Fibroblast of peridontal ligament (primary cell): ENCODE measurements at regions not wholly inside any gene's neighbourhood (a gene's known extent, or its start where the extent isn't known, plus 50 kb on each side); places are given as distances from the start of the nearest gene placed in this dataset.
A peak's percentile ranks its signal among the peaks of the same experiment; 100 is the strongest.

Experiments
- DNase-seq: peaks from one replicate; pipeline ENCODE4 v3.0.0-alpha.2; 2010; ENCODE audit errors: extremely low read depth

DNA sequence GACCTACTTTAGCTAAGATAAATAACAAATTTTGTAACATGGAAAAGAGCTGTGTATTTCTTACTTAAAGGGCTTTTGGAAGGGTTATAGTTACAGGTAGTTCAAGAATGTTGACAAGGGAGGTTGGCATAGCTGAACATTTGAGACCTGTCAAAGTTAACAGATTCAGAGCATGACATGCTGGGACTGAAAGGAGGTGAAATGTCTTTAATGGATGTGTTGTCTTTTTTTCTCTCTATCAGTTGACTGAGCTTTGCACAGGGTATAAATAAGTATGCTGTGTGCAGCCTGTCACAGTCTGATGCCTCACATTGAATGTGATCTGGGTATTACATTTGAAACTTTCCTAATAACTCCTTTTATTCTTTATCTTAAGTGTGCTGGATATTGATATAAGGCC, 411.9 kb upstream of the ZP4 start:
- DNase-seq, result no peak

DNA sequence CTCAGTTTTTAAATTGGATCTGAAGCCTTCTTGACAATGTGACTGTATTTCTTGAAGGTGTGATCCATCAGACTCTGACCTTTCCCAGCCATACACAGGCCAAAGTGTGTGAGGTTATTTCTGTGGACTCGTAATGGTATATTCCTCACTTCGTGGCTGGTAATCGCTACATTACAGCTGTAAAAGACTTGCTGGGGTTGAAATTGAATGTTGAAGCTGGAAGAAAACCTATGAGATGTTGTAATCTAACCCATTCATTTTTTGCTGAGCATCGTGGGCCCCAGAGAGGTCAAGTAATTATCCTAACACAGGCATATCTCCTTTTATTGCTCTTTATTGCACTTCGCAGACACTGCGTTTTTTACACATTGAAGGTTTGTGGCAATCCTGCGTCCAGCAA, 405.6 kb upstream of the ZP4 start:
- no peak for DNase-seq

DNA sequence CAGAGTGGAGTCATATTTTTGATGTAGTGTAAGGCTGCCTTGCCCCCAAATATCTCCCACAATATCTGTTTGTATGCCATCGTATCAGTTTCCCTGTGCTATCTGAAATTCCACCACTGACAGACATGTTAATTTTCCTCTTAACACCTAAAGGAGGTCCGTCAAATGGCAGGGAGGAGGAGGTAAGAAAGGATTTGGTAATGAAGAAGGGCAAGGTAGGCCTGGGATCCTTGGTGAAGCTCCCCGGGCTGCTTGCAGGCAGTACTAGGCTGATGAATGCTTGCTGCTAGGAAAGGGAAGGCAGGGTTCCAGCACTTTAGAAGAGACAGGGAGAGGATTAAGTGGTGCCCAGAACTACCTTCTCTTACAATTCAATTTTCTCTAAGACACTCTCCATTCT, 402.4 kb upstream of the ZP4 start:
- DNase-seq, result no peak

DNA sequence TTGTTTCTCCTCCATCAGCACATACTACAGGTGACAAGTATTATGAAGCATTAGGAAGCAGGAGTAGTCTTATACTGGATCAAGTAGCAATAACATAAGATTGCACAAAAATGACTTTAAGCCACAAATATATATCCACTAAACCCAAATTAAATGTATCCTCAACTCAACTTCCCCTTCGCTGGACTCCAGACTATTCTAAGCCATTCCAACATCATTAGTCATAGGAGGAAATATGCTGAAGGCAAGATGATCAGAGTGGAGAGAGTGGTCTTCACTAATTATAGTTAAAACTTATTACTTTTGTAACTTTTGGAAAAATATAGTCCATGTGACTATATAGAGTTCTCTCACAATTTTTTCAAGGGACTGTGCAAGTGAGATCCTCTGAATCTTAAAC, 390.7 kb upstream of the ZP4 start:
- DNase-seq, result no peak

DNA sequence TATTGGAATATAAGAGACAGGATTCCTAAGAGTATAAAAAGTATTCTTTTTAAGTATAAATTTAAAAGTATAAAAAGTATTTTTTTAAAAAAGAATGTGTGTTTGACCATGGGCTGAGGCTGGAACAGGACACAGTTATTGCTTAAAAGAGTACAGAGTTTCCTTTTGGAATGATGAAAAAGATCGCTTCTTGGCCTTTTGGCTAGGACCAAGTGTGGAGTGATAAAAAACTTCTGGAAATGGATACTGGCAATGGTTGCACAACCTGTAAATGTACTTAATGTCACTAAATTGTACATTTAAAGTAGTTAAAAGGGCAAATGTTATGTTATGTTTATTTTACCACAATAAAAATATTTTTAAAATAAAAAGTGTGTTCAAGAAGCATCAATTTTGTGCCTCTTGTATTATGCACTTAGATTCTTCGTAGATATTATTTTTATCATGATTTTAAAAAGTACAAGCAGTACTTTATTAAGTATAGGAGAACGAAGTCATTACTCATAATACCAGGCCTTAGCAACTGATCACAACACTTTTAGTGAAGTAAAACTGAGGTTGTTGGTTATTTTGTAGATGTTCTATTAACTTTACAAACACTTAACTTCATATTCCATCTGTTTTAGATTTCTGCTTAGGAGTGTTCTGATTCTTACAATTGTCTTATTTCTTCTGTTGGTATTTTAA, 389.1 kb upstream of the ZP4 start:
- DNase-seq, result no peak

DNA sequence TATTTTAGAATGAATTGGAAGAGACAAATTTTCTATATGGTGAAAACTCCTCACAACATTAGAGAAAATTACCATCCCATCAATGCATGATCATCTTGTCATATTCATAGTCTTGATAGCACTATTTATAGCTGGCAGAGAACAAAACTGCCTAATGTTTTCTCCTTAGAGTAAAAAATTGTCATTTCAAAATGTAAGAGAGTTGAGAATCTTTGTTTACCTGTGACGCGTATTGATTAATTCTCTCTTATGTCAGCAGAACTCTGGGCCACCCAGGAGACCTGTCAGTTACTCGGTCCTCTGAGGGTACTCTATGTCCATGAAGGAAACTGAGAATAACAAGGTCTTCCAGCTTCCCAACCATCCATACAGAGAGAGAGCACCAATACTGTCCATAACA, 381.4 kb upstream of the ZP4 start:
- no peak for DNase-seq

DNA sequence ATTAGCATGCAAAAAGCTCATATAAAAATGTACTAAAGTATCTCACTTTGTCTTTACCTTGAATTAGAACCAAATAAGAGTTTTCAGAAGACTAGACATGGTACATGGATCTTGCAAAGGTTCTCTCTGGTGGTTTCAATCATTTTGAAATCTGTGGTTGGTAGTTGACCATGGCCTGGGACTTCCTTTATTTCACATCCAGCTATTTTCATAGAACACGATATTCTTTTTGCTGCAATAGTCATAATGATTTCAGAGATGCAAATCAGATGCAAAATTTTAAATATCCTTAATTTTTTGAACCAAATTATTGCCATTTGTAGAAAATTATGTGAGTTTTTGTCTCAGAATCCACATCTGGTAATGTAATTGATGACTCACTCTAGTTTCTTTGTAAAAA, 375.1 kb upstream of the ZP4 start:
- peak; percentile 4 for DNase-seq

DNA sequence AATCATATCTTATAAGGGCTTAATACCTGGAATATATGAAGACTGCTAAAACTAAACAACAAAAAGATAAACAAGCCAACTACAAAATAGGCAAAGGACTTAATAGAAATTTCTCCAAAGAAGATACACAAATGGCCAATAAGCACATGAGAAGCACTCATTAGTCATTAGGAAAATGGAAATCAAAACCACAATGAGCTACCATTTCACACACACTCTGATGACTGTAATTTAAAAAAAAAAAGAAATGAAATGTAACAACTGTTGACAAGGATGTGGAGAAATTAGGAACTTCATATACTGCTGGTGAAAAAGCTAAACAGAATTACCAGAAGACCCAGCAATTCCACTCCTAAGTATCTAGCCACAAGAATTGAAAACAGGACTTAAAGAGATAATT, 374.2 kb upstream of the ZP4 start:
- no peak for DNase-seq

DNA sequence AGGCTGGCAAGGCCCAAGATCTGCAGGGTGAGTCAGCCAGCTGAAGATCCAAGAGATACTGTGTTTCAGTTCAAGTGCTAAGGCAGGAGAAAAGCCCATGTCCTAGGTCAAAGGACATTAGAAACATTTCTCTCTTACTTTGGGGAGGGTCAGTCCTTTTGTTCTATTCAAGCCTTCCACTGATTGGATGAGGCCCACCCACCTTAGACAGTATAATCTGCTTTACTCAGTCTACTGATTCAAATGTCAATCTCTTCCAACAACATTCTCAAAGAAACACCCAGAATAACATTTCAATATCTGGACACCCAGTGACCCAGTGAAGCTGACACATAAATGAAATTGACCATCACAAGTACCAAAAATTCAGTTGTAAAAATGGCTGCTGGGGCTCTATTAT, 367.8 kb upstream of the ZP4 start:
- DNase-seq, result no peak

DNA sequence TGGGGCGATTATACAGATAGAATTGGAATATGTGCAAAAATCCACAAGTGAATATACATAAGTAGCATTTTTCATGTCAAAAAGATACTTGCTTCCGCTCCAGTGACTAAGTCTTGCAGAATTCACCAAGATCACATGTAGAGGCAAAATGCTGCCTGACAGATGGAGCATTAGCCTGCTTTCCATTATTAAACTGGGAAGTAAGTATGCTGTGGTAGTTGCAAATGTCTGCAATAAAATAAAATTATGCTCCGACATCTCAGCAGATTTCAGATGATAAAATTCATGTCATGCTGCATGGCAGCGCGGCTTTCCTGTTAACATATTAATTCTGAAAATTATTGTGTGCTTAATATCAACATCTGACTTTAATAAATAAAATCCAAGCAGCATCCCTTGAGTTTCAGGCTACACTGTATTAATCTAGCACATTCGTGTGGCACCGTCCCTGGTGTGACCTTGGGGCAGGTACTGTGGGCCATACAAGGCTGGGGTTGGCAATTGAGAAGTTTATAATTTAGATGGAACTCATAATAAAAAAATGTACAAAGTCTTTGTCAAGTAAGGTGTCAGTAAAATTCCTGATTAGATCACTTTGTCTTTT, 366.4 kb upstream of the ZP4 start:
- peak; percentile 2 for DNase-seq

DNA sequence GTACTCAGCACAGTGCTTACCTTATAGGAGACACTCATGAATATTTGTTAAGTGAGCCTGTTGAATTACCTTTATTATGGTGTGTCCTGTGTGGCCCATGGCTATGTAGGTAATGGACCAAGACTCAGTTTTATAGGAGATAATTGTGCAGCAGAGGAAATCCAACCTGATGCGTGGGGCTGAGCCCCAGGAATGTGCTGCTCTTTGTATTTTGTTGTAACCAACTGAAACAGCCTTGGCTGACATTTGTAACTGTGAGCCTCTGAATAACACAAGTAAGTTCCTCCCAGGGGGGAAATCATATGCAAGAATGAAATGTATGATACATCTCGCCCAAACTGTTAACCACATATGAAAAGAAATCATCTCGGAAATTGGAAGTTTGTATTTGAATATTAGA, 364.2 kb upstream of the ZP4 start:
- DNase-seq, result no peak

DNA sequence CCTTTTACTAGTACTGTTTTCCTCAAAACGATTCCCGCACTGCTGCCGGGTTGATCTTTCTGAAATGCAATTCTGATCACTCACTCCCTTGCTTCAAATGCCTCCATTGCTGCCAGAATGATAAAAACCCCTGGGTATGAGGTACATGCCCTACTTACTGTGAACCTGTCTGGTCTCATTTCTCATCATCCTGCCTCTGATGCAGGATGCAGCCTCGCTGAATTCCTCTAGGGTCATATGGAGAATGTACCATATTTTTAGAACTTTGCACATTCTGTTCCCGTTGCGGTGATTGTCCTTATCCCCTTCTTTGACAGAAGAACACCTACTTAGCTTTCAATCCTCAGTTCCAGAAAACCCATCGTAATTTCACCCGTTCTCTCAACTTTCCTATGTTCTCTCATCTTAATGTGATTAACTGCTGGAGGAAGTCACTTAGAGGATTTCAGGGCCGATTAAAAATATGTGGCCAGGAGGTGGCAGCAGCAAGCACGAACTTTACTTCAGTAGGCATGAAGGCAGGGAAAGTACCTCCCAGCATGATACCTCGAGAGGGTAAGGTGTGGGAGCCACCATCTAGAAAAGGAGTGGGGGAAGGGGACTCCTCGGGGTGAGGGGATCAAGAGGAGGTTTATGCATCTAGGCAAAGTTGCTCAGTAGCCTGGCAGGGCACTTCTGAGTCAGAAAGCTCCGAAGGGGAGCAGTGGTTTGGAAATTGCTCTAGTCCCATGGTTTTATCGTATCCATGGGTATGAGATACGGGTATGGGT, 361.5 kb upstream of the ZP4 start:
- peak; percentile 57 for DNase-seq

DNA sequence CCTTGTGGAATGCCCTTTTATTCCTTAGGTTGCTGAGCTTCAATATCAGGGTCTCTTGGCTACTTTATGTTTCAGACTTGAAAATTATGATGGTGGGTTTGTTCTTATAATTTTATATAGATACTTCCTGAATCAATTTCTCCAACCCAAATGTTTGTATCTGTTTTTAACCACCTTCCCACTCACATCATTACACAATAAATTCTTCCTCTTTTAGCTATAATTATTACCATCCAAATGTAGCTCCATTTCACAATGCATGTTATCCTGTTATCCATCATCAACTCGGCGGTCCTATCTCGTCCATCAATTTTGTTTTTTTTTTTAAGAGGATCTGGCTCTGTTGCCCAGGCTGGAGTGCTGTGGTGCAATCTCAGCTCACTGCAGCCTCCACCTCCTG, 357.6 kb upstream of the ZP4 start:
- no peak for DNase-seq

DNA sequence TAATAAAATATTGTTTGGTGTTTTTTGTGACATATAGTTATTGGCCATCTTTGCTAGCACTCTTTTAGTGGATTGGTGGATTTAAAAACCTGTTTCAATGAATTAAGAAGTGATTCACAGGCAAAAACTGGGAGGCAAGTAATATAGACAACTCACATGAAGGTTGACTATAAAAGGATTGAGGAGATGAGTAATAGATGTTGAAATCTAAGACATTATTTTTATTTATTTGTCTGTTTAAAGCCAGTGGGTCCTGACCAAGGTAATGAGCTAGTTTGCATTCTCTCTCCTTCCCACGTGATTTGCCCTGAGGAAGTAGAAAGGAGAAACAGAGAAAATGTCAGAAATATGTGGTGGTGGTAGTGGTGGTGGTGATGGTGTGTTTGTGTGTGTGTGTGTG, 351.5 kb upstream of the ZP4 start:
- DNase-seq, result no peak

DNA sequence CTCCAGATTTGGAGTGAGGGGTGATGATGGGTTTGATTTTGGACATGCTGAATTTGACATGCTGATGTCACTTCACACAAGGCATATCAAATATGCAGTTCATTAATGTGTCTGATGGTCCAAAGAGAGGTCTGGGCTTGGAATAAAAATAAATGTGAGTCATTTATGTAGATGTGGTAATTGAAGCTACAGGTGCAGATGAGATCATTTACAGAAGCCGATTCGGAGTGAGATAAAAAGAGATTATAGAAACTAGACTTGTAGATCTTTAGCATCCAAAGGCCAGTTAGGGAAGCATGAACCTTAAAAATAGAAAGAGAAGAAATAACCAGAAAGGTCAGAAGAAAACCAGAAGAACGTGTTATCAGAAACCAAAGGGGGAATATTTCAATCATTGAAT, 350.9 kb upstream of the ZP4 start:
- no peak for DNase-seq

DNA sequence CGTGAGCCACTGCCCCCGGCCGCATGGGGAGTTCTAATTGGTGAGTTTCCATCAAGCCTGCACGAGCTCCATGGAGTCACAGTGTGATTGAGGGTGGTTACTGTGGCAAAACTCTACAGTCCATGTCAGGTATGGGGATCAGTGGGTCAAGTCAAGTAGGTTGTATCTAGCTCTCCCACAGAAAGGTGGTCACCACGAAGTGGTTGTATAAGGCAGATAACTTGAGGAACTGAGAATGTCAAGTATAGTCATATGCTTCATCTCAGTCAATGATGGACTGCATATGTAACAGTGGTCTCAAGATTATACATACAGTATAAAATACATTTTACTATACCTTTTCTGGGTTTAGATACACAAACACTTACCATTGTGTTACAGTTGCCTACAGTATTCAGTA, 348.6 kb upstream of the ZP4 start:
- no peak for DNase-seq

DNA sequence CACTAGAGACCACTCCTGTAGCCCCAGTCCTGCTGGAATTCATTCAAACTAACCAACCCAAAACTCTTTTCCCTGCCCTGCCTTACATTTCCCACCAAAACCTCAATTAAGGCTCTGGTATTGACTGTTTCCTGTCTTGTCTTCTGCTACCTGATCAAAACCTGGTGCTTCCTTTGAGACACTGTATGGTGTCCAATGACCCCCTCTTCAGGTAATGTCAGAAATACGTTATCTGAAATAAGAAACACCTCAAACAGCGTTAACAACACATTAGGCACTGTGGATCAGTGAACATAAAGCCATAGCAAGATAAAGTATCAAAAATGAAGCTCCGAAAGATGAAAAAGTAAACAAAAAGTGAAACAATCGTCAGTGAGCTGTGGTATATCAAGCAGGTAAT, 343.2 kb upstream of the ZP4 start:
- DNase-seq, result no peak

DNA sequence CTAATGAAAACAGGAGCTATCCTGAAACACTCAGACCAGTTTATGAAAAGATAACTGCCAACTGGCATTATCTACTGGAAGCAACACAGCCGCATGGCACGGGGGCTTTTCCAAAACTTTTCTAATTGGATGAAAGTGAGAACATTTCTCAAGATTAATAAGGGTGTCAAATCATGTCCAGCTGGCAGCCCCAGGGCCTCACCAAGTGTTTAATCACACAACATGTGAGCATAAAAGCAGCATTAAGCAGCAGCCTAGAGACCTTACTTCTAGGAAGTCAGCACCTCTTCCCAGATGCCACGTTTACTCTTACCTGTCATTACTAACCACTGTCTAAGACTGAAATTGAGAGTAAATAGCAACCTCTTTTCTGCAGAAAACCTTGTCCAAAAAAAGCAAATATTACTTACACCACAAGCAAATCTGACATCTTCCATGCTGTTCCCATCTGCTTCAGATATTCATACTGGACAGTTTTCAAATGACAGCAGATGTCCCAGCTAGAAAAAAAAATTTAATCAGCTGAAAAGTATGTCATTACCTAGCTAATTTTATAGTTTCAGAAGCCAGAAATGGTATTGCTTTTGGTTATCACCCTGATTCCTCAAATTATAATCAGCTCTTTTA, 341.5 kb upstream of the ZP4 start:
- no peak for DNase-seq

DNA sequence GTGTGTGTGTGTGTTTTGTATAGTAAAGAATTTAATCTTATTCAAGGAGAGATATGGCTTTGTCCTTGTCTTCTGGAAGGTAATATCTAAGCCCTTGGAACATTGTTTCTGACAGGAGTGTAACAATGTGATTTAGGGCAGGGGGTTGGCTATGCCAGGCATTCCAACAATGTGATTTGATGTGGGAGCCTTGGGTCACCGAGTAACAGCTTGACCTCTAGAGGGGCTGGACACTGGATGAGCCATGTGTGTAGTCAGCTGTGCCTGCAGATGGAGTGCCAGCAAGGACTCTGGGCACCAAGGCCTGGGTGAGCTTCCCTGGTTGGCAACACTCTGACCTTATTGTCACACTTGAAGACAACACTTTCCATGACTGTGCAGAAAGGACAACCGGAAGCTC, 336.1 kb upstream of the ZP4 start:
- no peak for DNase-seq

DNA sequence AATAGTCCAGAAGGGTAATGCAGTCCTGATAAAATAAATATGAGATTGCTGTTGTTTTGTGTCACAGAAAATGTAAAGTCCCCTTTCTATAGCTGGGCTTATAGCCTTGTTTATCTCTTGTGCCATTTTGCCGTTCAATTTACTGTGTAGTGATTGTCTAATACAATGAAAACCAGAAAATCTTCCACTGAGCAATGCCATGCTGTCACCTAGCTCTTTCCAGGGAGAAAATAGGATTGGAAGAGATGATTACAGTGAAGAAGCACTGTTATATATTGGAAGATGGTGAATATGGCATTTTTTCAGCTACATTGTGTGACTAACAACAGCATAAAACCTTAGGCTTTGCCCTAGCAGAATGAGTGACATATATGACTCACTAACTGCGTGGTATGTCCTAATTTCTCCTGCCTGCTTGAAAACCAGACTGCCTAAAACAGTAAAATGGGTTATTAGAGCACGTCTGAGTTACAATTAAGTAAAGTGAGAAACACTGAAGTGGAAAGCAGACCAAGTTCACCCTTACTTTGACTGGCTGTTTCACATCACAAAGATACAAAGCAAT, 332.4 kb upstream of the ZP4 start:
- DNase-seq, result peak; percentile 1

DNA sequence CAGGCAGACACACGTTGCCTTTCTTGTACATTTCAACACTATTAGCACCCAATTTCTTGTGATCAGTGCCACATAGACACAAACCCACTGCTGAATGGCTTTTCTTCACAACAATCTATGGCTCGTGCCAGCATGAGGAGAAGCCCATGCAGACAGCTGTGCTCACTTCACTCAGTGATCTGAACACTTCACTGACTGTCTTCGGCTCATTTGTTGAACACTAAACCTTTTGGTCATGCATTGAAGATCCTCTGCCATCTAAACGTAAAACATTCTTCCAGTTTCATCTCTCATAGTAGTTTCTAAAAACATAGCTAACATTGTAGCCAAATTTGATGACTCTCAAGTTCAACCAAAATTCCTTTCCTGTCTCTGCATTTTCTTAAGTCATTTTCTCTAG, 331.0 kb upstream of the ZP4 start:
- DNase-seq, result no peak

DNA sequence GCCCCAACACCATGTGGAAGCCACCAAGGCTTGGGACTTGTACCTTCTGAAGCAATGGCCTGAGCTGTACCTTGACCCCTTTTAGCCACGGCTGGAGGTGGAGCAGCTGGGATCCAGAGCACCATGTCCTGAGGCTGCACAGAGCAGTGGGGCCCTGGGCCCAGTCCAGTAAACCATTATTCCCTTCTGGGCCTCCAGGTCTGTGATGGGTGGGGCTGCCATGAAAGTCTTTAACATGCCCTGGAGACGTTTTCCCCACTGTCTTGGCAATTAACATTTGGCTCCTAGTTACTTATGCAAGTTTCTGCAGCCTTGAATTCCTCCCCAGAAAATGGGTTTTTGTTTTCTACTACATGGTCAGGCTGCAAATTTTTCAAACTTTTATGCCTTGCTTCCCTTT, 323.7 kb upstream of the ZP4 start:
- no peak for DNase-seq
